ENCODE measurements at regions not wholly inside any gene's neighbourhood (a gene's known extent, or its start where the extent isn't known, plus 50 kb on each side); places are given as distances from the start of the nearest gene placed in this dataset.
"Not testable (repeated sequence)": the region's sequence is repeated elsewhere in the genome, so short reads cannot be mapped to it uniquely, and the experiment has no call there.

- in situ Hi-C loops (cut with MboI; ENCODE audit: low sequenced_read_pairs): no loop called here
These were observed 767.3 kb downstream of the GBE1 start for GRCh38 chr3:80994085-80994665.

GRCh38 chr3:80993241-80993945 is 768.1 kb downstream of the GBE1 start:
- in situ Hi-C loops (cut with MboI; ENCODE audit: low sequenced_read_pairs): no loop called here

DNA sequence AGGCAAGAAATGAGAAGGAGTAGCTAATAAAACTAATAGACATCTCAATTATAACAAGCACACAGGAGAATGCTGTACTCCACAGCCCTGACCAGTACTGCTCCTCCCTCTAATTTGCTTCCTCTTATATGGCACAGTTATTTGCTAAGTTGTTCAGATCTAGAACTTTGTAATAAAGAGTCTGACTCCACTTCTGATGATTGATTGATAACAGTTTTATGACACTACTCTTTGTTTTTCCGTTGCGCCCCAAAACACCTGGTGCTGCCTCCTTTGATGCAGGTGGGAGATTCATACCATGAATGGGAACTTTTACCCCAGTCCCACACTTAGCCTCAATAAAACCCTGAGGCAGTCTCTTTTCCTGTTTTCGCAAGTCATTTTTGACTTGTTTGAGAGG is 777.7 kb downstream of the GBE1 start:
- in situ Hi-C loops (cut with MboI; ENCODE audit: low sequenced_read_pairs): no loop called here

DNA sequence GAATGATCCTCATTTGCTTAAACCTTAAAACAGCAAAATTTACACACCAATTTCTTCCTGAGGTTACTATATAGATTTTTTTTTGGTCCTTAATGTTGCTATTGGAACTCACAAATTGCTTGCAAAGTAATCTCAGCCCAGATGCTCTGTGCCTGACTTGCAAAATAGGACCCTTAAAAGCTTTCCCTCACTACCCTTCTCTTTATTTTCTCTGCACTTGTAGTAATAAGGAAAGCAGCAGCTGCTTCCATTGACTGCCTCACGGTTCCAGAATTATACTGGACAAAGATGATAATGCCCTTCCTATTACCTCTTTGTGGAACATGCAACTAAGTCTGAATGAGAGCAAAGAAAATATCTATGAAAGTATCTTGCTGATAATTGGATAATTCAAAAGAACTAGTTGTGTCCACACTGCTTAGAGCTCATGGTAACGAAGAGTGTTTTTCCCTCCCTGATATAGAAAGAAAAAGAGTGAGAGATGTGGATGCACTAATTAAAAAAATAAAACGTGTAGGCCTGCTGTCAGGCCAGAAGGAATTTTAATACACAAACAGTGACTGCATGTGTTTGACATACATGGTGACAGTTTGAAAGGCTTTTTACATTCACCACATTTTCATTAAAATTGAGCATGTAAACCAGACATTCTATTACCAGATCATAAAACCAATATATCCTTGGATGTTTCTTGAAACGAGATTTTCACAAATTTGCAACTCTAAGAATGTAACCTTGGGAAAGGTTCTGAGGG is 783.1 kb downstream of the GBE1 start:
- in situ Hi-C loops (cut with MboI; ENCODE audit: low sequenced_read_pairs): no loop called here

DNA sequence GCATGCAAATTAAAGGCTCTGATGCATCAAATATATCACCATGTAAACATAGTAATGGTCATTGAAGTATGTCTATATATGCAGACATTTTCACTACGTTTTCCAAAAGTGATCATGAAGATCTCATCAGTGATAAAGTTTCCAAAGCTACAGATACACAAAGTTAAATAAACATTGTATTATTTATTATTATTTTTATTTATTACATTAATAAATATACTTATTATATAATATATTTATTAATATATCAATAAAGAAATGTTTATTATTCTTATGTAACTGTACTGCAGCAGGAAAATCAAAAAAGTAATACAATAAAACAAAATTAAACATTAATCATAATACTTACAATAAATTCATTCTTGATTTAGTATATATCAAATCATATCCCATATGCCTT is 791.2 kb downstream of the GBE1 start:
- in situ Hi-C loops (cut with MboI; ENCODE audit: low sequenced_read_pairs): no loop called here

GRCh38 chr3:80929576-80929975 is 831.9 kb downstream of the GBE1 start:
- in situ Hi-C loops (cut with MboI; ENCODE audit: low sequenced_read_pairs): no loop called here

DNA sequence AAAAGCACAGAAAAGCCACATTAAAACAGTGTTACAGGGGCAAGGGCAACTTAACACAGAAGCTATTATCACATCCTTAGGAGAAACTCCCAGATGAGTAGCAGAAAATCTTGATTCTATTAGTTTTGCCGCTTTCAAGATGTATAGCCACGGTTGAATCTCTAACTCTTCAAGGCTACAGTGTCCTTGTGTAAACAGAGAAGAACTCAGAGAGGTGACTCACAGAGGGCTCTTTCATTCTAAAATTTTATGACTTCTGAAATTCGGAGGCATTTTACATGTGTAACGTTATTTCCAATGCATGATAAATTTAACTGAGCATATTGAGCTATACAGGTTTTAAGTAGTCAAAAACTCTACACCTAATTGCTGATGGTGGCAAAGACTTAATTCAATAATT is 846.6 kb downstream of the GBE1 start:
- in situ Hi-C loops (cut with MboI; ENCODE audit: low sequenced_read_pairs): no loop called here

DNA sequence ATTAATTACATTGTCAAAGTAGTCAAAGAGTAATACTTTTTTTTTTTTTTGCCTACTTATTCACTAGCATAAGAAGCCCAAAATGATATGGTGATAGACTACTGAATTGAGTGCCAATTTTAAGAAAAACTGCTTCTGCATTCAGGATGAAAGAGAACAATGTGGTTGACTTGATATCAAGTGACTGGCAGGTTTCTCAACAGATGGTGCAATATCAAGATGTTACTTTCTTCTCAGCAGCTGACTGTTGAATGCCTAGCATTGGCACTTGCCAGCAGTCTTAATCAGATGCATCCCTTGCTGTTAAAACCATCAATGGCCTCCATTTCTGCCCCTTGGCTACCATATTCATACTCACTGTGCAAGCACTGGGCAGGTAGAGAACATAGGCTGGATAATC is 863.2 kb downstream of the GBE1 start:
- in situ Hi-C loops (cut with MboI; ENCODE audit: low sequenced_read_pairs): no loop called here

DNA sequence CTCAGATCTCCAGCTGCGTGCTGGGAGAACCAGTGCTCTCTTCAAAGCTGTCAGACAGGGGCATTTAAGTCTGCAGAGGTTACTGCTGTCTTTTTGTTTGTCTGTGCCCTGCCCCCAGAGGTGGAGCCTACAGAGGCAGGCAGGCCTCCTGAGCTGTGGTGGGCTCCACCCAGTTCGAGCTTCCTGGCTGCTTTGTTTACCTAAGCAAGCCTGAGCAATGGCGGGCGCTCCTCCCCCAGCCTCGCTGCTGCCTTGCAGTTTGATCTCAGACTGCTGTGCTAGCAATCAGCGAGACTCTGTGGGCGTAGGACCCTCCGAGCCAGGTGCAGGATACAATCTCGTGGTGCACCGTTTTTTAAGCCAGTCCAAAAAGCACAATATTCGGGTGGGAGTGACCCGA is 864.4 kb downstream of the GBE1 start:
- in situ Hi-C loops (cut with MboI; ENCODE audit: low sequenced_read_pairs): not testable (repeated sequence)

DNA sequence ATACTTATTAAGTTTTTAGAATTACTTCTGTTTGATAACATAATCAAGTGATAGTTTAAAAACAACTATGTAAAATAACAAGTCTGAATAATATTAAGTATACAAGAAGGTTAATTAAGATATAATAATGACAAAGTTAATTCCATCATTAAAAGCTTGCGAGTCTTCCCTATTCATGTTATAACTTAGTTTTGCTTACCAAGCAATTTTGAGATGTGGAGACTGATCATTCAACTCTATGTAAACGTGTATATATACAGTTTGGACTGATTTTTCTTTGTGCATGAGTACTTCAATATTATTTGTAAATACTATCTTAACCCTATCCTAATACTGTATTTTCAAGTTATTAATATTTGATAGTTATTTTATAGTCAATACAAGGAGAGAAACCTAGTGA is 870.9 kb downstream of the GBE1 start:
- in situ Hi-C loops (cut with MboI; ENCODE audit: low sequenced_read_pairs): no loop called here

GRCh38 chr3:80889535-80889934 is 871.9 kb downstream of the GBE1 start:
- in situ Hi-C loops (cut with MboI; ENCODE audit: low sequenced_read_pairs): no loop called here

DNA sequence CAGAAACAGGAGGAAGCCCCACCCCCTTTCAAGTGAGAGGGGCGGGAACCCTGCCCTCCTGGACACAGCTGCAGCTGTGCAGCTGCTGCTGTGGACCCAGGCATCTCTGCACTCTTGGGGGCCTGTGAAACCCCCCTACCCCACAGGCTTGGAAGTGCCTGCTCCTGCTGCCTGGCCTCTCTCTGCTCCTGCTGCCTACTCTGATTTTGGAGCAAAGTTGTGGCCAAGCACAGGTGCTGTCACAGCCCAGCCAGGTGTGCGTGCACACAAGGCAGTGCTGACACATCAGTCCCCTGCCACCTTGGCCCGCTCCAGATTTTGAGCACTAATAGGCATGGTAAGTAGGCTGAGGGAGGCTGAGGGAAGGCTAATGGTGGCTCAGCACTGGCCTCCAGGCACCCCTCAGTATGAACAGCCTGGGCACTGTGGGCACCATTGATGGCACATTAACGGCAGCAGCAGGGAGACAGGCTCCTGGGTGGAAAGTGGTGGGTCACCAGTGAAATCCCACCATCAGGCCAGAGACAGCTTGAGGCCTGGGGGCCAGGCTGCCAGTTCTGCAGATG is 890.9 kb downstream of the GBE1 start:
- in situ Hi-C loops (cut with MboI; ENCODE audit: low sequenced_read_pairs): no loop called here

- in situ Hi-C loops (cut with MboI; ENCODE audit: low sequenced_read_pairs): no loop called here
These were observed 906.0 kb downstream of the GBE1 start for GRCh38 chr3:80855482-80855881.

GRCh38 chr3:80836395-80836794 is 925.0 kb downstream of the GBE1 start:
- in situ Hi-C loops (cut with MboI; ENCODE audit: low sequenced_read_pairs): no loop called here

DNA sequence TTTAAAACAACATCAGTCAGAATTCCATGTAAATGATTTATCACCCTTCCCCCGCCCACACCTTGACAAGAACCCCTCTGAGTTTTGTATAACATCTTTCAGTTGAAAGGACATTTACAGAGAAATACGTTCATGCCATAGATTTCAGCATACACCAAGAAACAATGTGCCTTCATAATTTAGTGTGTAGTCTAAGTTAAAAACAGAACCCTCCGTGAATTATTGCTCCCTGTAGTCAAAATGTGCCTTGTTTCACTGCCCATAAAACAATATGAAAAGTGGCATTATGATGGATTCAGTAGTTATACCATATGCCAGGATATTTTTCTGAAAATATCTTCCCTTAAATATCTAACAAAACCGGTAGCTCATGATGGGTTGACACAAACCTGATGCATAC is 953.9 kb downstream of the GBE1 start:
- in situ Hi-C loops (cut with MboI; ENCODE audit: low sequenced_read_pairs): no loop called here

- in situ Hi-C loops (cut with MboI; ENCODE audit: low sequenced_read_pairs): no loop called here
These were observed 954.8 kb downstream of the GBE1 start for GRCh38 chr3:80806673-80807072.

GRCh38 chr3:80788914-80789313 is 972.5 kb downstream of the GBE1 start:
- in situ Hi-C loops (cut with MboI; ENCODE audit: low sequenced_read_pairs): no loop called here

- in situ Hi-C loops (cut with MboI; ENCODE audit: low sequenced_read_pairs): no loop called here
These were observed 975.6 kb downstream of the GBE1 start for GRCh38 chr3:80785875-80786274.

DNA sequence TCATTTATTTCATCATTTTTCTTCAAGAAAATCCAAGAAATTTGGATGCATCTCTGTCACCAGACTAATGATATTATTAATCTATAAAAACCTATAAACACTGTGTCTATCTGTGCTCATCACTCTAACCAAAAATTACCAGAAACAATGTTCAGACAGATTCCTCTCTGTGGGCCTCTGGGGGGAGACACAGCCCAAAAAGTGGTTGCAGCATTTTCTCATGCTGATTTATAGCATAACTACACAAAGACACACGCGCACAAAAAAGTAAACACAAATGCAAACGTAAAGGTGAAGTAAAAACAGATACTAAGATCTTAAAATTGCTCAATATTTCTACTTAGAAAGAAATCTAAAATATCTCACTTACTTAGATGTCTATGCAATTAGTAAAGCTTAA is 976.0 kb downstream of the GBE1 start:
- in situ Hi-C loops (cut with MboI; ENCODE audit: low sequenced_read_pairs): no loop called here

DNA sequence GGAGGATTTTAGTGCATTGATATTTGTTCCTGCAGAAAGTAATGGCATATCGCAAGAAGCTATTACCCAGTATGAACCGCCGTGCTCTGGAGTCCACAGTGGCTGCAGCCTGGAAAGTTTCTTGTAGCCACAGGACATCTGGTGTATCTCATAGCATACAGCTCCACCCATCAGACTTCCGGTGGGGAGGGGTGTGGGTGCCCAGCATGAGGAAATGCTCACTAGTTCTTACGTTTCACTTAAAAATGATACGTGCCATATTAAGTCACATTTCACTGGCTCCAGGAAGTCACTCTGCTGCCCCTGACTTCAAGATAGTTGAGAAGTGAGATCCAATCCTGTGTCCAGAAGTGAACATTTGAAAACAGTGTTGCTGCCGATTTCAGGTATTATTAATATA is 990.4 kb downstream of the GBE1 start:
- in situ Hi-C loops (cut with MboI; ENCODE audit: low sequenced_read_pairs): no loop called here

DNA sequence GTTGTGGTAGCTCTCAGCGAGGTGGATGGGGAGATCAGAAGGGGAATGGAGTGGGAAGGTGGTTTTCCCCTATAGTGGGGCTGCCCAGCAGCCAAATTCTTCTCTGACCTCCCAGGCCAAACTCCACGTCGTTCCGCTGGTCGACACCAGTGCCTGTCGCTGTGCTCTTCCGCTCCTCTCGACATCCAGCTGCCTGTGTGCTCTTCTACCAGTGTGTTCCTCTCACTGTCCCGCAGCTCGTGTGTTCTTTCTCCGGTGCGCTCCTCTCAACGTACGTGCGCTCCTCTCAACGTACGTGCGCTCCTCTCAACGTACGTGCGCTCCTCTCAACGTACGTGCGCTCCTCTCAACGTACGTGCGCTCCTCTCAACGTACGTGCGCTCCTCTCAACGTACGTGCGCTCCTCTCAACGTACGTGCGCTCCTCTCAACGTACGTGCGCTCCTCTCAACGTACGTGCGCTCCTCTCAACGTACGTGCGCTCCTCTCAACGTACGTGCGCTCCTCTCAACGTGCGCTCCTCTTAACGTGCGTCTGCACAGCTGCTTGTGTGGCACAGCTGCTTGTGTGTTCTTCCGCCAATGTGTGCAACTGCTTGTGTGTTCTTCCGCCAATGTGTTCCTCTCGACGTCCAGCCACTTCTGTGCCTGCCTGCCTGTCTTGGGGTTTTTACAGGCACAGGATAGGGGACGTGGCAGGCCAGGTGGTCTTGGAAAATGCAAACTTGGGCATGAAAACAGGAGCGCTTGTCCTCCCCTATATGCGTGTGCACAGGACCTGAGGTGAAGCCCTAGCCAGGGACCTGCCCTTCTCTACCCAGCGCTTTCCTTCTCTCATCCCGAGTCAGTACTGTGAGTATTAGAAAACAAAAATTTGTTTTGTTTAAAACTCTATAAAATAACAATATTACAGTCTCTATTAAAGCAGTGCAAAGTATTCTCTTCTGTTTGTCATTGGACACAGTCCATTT is 991.1 kb downstream of the GBE1 start:
- in situ Hi-C loops (cut with MboI; ENCODE audit: low sequenced_read_pairs): no loop called here
